HL-60 (cell line): ENCODE measurements at regions not wholly inside any gene's neighbourhood (a gene's known extent, or its start where the extent isn't known, plus 50 kb on each side); places are given as distances from the start of the nearest gene placed in this dataset.

Source experiments
- DNase-seq, 2 experiments: peaks; one replicate each; pipeline ENCODE4 v3.0.0-alpha.2; 2010 to 2020; ENCODE audit warnings: low read depth in 1 of 2, low spot score in 1 of 2
- H3K27ac ChIP-seq: fragments of 250-450 bp; sonication (Bioruptor Pico); replicated peaks from 2 replicates; pipeline ENCODE4 v1.5.1; 2020; ENCODE audit warnings: mild to moderate bottlenecking, moderate library complexity
- H3K27me3 ChIP-seq: fragments of 250-450 bp; sonication (Bioruptor Pico); 2 replicates; pipeline ENCODE4 v1.5.1; 2021; ENCODE audit warnings: mild to moderate bottlenecking, moderate library complexity; ENCODE audit not compliant: insufficient read depth, poor library complexity, severe bottlenecking
- H3K4me3 ChIP-seq: replicated peaks from 2 replicates; pipeline ENCODE4 v1.5.1; 2011; ENCODE audit warnings: mild to moderate bottlenecking, control low read depth, low read length; ENCODE audit not compliant: insufficient read depth
- CTCF ChIP-seq: IDR thresholded peaks from one replicate; pipeline ENCODE4 v1.5.1; 2011; ENCODE audit warnings: low read length, control low read depth, inconsistent platforms; ENCODE audit not compliant: insufficient read depth
- GABPA ChIP-seq: IDR thresholded peaks from 2 replicates; pipeline ENCODE4 v1.6.1; 2012; ENCODE audit warnings: low read depth
- POLR2AphosphoS5 ChIP-seq: IDR thresholded peaks from 2 replicates; pipeline ENCODE4 v1.6.1; 2012; ENCODE audit warnings: low read depth
- REST ChIP-seq: IDR thresholded peaks from 2 replicates; pipeline ENCODE4 v1.6.1; 2012; ENCODE audit warnings: low read depth; ENCODE audit not compliant: insufficient replicate concordance
- SPI1 ChIP-seq: IDR thresholded peaks from 2 replicates; pipeline ENCODE4 v1.6.1; 2012; ENCODE audit warnings: low read depth, mild to moderate bottlenecking, borderline replicate concordance

- DNase-seq = no peak
- TF ChIP-seq POLR2AphosphoS5 (no peak), SPI1 (no peak), CTCF (no peak), GABPA (no peak), REST (no peak)
Measured at GRCh38 chr18:55847960-55848359, 260.0 kb upstream of the TCF4 start.

GRCh38 chr18:55845221-55845620 is 257.2 kb upstream of the TCF4 start:
- no peak overlapping the region for H3K4me3 ChIP-seq
- peaks cover 2% of the 10 kb centered on the region for H3K27me3 ChIP-seq
- no peak for DNase-seq
- no peak overlapping the region for H3K27ac ChIP-seq
- TF ChIP-seq CTCF = no peak

More at GRCh38 chr18:55847960-55848359, 260.0 kb upstream of the TCF4 start:
- peaks cover 2% of the 10 kb centered on the region for H3K27me3 ChIP-seq
- no peak overlapping the region for H3K4me3 ChIP-seq
- no peak overlapping the region for H3K27ac ChIP-seq

GRCh38 chr18:55844382-55844781 is 256.4 kb upstream of the TCF4 start:
- DNase-seq = no peak
- no peak overlapping the region for H3K27ac ChIP-seq
- no peak for TF ChIP-seq POLR2AphosphoS5
- no peak for TF ChIP-seq GABPA
- TF ChIP-seq CTCF = no peak
- TF ChIP-seq SPI1 = no peak
- TF ChIP-seq REST = no peak
- H3K27me3 ChIP-seq = peaks cover 2% of the 10 kb centered on the region
- H3K4me3 ChIP-seq = no peak overlapping the region

- Histone ChIP-seq H3K27ac (no peak overlapping the region), H3K27me3 (peaks cover 2% of the 10 kb centered on the region), H3K4me3 (no peak overlapping the region)
- TF ChIP-seq GABPA (no peak), REST (no peak), POLR2AphosphoS5 (no peak), SPI1 (no peak), CTCF (no peak)
- DNase-seq = no peak
Measured at GRCh38 chr18:55841314-55841713, 253.3 kb upstream of the TCF4 start.
